RWPE1 (cell line): ENCODE measurements at regions not wholly inside any gene's neighbourhood (a gene's known extent, or its start where the extent isn't known, plus 50 kb on each side); places are given as distances from the start of the nearest gene placed in this dataset.
A peak's percentile ranks its signal among the peaks of the same experiment; 100 is the strongest.

Experiments used
- CTCF ChIA-PET: fragments of 350-600 bp; sonication (Branson Sonifier 250); formaldehyde crosslinking; extraction: SDS; loops from one replicate; lab custom pipeline; 2021; lab: Yijun Ruan, JAX
- POLR2A ChIA-PET: fragments of 400-600 bp; formaldehyde crosslinking; extraction: SDS; loops from one replicate; lab custom pipeline; 2020; ENCODE audit warnings: antibody characterized with exemption; ENCODE audit not compliant: low non-redundant PET; lab: Yijun Ruan, JAX
- DNase-seq: peaks from one replicate; pipeline ENCODE4 v3.0.0; 2012; ENCODE audit warnings: low spot score
- H3K27ac ChIP-seq: fragments of 450-650 bp; 2 replicates; pipeline ENCODE4 v1.5.1; 2017
- TF ChIP-seq, protein P1 (sequence below): fragments of 450-650 bp; conservative IDR thresholded peaks from 2 replicates; pipeline ENCODE4 v1.5.1; 2017; ENCODE audit warnings: low read depth, mild to moderate bottlenecking

DNA sequence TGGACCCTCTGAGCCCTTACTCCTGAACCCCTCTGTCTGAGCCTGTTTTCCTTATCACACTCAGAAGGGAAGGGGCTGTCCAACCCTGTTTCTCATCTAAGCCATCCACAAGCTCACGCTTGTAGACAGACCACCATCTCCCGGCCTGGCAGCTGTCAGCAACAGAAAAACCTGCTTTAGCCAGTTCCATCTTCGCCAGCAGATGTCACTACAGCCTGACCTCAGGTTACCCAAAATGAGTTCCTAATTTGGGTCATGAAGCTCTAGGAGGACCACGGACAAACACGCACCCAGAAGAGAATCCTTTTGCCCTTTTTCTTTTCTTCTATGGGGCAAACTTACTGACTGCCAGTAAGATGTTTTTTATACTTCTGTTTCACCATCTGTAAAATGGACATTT is 445.4 kb downstream of the BCOR start:
- ChIA-PET POLR2A (interaction anchor here (0.7 kb wide), 1 partner anchor 122 kb away, joined by 3 read pairs; no protein-coding TSS in a partner anchor), CTCF (interaction anchor here (0.6 to 1.3 kb wide), 3 partner anchors 199 to 368 kb away, joined by 3 to 6 read pairs (median 5); no protein-coding TSS in a partner anchor)
- DNase-seq, result no peak
- TF ChIP-seq, protein P1, sequence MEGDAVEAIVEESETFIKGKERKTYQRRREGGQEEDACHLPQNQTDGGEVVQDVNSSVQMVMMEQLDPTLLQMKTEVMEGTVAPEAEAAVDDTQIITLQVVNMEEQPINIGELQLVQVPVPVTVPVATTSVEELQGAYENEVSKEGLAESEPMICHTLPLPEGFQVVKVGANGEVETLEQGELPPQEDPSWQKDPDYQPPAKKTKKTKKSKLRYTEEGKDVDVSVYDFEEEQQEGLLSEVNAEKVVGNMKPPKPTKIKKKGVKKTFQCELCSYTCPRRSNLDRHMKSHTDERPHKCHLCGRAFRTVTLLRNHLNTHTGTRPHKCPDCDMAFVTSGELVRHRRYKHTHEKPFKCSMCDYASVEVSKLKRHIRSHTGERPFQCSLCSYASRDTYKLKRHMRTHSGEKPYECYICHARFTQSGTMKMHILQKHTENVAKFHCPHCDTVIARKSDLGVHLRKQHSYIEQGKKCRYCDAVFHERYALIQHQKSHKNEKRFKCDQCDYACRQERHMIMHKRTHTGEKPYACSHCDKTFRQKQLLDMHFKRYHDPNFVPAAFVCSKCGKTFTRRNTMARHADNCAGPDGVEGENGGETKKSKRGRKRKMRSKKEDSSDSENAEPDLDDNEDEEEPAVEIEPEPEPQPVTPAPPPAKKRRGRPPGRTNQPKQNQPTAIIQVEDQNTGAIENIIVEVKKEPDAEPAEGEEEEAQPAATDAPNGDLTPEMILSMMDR, result peak; percentile 18; the same call in 1 of the 2 replicates
- H3K27ac ChIP-seq, result no peak overlapping the region

DNA sequence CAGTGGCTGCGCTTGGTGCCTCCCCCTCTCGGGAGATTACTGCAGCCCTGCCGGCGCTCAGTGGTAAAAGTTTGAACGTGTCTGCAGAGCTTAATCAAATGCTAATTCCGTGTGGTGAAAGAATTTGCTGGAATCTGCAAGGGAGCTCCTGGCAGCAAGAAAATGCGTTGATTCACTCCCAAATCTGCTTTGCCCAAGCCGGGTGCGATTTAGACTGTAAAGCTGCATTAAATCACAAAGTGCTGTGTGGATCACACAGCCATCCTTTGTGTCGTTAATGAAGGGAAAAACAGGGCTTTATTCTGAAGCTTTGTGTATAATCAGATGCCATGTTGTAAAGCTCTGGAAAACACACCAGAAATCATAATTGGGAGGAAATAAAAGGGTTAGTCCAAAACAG is 444.1 kb downstream of the BCOR start:
- DNase-seq, result no peak
- H3K27ac ChIP-seq, result no peak overlapping the region
- POLR2A ChIA-PET, result no interaction called here
- TF ChIP-seq, protein P1, result no peak
- CTCF ChIA-PET, result interaction anchor here (0.5 kb wide), 1 partner anchor 322 kb away, joined by 3 read pairs; no protein-coding TSS in a partner anchor

DNA sequence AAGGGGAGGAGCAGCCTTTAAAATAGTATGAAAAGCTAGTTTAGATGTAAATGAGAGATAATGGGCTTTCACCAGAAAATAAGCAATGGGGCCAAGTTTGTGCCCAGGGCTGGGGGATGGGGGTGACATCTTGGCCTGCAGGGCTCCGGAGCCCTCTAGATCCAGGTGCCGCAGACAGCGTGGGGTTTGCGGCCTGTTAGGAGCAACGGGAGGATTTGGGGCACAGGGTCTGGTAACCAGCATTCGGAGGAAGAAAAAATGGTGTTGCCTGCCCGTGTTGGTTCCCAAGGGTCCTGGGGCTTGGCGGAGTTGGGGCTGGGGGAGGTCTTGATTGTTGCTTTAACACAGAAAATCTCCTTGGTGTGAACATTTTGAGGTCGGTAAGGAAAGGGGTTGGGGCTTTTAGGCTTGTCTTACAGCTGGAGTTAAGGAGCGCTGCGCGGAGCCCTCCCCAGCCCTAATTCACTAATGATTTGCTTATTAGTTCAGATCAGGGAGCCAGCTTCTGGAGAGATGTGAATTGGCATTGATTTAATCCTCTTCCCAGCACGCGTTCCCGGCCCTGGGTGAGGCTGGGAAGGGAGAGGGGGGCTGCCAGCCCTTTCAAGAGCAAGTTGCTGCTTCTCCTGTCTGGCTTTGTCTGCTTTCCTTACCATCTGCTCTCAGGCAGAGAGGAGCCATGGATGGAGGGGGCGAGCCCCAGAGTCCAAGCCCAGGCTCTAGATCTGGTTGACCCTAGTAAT is 443.4 kb downstream of the BCOR start:
- ChIA-PET CTCF (no interaction called here), POLR2A (no interaction called here)
- DNase-seq, result no peak
- H3K27ac ChIP-seq, result no peak overlapping the region
- TF ChIP-seq, protein P1, result no peak

DNA sequence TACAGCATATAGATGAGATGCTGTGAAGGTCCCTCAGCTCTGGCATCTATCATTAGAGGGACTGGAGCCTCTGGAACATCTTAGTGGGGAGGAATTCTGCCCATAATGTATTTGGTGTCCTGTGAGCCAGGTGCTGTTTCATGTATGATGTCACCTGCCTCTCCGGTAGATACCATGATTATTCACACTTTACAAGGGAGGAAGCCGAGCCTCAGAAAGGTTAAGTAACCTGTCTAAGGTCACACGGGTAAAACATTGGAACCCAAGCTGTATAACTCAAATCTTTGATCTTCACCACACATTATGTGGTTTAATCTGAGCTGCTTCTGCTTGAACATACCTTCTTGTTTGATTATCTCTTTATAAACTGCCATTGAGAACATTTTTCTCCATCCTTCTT is 442.8 kb downstream of the BCOR start:
- TF ChIP-seq, protein P1, result no peak
- POLR2A ChIA-PET, result no interaction called here
- CTCF ChIA-PET, result interaction anchor here (0.6 kb wide), 1 partner anchor 460 kb away, joined by 3 read pairs; no protein-coding TSS in a partner anchor
- no peak for DNase-seq
- no peak overlapping the region for H3K27ac ChIP-seq

DNA sequence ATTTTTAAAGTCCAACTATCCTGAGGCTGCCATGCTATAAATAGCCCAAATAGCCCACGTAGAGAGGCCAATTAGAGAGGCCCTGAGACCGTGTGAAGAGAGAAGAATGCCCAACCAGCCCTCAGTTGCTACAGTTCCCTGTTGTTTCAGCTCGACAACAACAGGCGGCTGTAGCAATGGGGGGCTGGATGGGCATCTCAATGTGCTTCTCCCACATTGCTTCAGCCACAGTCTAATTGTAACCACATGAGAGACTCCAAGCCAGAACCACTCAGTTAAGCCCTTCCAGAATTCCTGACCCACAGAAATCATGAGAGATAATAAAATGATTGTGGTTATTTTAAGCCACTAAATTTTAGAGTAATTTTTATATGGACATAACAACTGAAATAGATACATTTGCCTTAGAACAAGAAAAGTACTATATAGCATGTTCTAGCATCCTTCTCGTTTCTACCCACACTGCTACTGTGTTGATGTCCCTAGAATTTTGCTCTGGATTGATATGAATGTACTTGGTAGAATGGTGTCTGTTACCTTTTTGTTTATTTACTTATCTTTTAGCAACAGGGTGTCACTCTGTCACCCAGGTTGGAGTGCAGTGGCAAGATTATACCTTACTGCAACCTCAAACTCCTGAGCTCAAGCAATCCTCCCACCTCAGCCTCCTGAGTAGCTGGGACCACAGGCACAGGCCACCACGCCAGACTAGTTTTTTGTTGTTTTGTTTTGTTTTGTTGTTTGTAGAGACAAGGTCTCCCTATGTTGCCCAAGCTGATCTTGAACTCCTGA is 436.4 kb downstream of the BCOR start:
- CTCF ChIA-PET, result no interaction called here
- H3K27ac ChIP-seq, result no peak overlapping the region
- TF ChIP-seq, protein P1, result no peak
- DNase-seq, result no peak
- POLR2A ChIA-PET, result no interaction called here

DNA sequence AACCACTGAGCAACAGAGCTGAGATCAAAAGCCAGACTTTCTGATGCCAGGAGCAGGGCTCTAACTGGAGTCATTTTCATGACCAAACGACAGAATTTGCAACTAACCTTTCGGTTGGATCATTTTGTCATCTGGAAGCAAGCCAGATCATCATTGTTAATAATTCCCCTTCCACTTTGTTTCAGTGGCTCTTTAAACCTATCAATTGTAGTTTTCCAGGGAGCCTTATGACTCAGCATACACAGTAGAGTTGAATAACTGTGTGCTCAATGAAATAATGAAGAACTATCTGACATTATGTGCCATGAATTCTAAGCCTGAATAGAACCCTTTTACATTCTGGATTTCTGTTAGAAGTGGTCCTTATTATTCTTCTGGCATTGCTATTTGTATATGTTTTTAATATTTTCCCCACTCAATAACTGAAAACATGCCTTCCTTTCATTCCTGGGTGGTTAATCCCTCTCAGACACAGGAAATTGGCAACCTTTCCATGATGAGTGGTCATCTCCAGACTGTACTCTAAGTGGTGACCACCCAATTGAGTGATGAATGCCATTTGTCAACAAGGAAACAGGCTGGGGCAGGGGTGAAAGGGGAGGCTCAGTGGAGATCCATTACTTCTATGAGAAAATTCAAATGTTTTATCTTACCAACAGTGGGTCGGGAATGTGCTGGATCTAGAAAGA is 431.8 kb downstream of the BCOR start:
- POLR2A ChIA-PET, result no interaction called here
- TF ChIP-seq, protein P1, result no peak
- H3K27ac ChIP-seq, result no peak overlapping the region
- DNase-seq, result no peak
- CTCF ChIA-PET, result no interaction called here
